HG02642 (cell line): ENCODE measurements at regions not wholly inside any gene's neighbourhood (a gene's known extent, or its start where the extent isn't known, plus 50 kb on each side); places are given as distances from the start of the nearest gene placed in this dataset.
"Not testable (repeated sequence)": the region's sequence is repeated elsewhere in the genome, so short reads cannot be mapped to it uniquely, and the experiment has no call there.

Source experiments
- ATAC-seq: cut with Tn5 transposase; IDR thresholded peaks from one replicate; pipeline ENCODE4 v1.9.1; 2021; ENCODE audit warnings: mild to moderate bottlenecking; ENCODE audit not compliant: unreplicated experiment, poor library complexity

- no peak for ATAC-seq
Measured at GRCh38 chr4:79666875-79667274, 258.8 kb upstream of the GK2 start.

GRCh38 chr4:79666112-79666511 is 258.1 kb upstream of the GK2 start:
- no peak for ATAC-seq

- no peak for ATAC-seq
Measured at GRCh38 chr4:79663865-79664264, 255.8 kb upstream of the GK2 start.

- ATAC-seq, result no peak
Measured at GRCh38 chr4:79663141-79663540, 255.1 kb upstream of the GK2 start.

- ATAC-seq, result no peak
Measured at GRCh38 chr4:79662651-79663050, 254.6 kb upstream of the GK2 start.

- no peak for ATAC-seq
Measured at GRCh38 chr4:79661196-79661595, 253.2 kb upstream of the GK2 start.

- not testable (repeated sequence) for ATAC-seq
Measured at GRCh38 chr4:79659308-79659870, 251.4 kb upstream of the GK2 start.

GRCh38 chr4:79657379-79657778 is 249.4 kb upstream of the GK2 start:
- ATAC-seq, result no peak

GRCh38 chr4:79653871-79654270 is 245.8 kb upstream of the GK2 start:
- no peak for ATAC-seq

GRCh38 chr4:79652738-79653137 is 244.7 kb upstream of the GK2 start:
- ATAC-seq, result no peak

GRCh38 chr4:79652232-79652631 is 244.2 kb upstream of the GK2 start:
- ATAC-seq, result no peak

- ATAC-seq, result no peak
Measured at GRCh38 chr4:79651456-79651855, 243.4 kb upstream of the GK2 start.

GRCh38 chr4:79650794-79651431 is 242.9 kb upstream of the GK2 start:
- ATAC-seq, result no peak

GRCh38 chr4:79650217-79650616 is 242.2 kb upstream of the GK2 start:
- ATAC-seq, result no peak

- ATAC-seq, result no peak
Measured at GRCh38 chr4:79645942-79646341, 237.9 kb upstream of the GK2 start.

GRCh38 chr4:79638735-79639134 is 230.7 kb upstream of the GK2 start:
- no peak for ATAC-seq

- no peak for ATAC-seq
Measured at GRCh38 chr4:79636991-79637390, 229.0 kb upstream of the GK2 start.

GRCh38 chr4:79634111-79634510 is 226.1 kb upstream of the GK2 start:
- ATAC-seq, result no peak

GRCh38 chr4:79632114-79632513 is 224.1 kb upstream of the GK2 start:
- ATAC-seq, result no peak

GRCh38 chr4:79626611-79627010 is 218.6 kb upstream of the GK2 start:
- ATAC-seq, result no peak

- ATAC-seq, result no peak
Measured at GRCh38 chr4:79626101-79626500, 218.1 kb upstream of the GK2 start.

GRCh38 chr4:79625361-79625760 is 217.3 kb upstream of the GK2 start:
- ATAC-seq, result no peak
